ENCODE measurements at regions not wholly inside any gene's neighbourhood (a gene's known extent, or its start where the extent isn't known, plus 50 kb on each side); places are given as distances from the start of the nearest gene placed in this dataset.

DNA sequence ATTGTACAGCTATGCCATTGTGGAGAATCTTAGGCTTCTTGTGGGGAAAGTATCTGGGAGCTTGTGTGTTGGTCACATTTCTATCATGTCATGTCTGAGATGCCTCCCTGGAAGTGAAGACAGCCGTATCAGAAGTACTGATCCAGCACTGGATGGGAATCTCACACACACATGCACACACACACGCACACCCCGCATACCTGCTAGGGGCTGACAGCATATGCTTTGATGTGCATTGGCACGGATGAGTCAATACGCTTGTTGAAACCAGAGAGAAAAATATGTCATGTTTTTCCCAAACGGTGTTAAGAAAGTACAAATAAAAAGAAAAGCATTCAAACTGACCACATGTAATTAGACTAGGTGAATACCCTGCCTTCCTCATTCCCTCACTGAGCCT lies 260.8 kb downstream of the KTN1 start:
- TF ChIP-seq CTCF (conservative IDR thresholded peaks at IDR 0.05; ENCODE audit: low read depth, low read length) (no peak), EZH2 (IDR thresholded peaks at IDR 0.05; ENCODE audit: borderline replicate concordance, low read depth, low read length, poor library complexity, severe bottlenecking) (no peak)
